GM12873 (cell line): ENCODE measurements at regions not wholly inside any gene's neighbourhood (a gene's known extent, or its start where the extent isn't known, plus 50 kb on each side); places are given as distances from the start of the nearest gene placed in this dataset.

Source experiments
- CTCF ChIP-seq: IDR thresholded peaks from 2 replicates; pipeline ENCODE4 v1.5.1; 2012; ENCODE audit warnings: low read depth, mild to moderate bottlenecking, moderate library complexity, low read length, control low read depth; ENCODE audit not compliant: insufficient read depth; ENCODE audit errors: missing control alignments

GRCh38 chr13:67642657-67643056 lies 412.5 kb upstream of the PCDH9 start:
- TF ChIP-seq CTCF, result no peak

- no peak for TF ChIP-seq CTCF
Measured at GRCh38 chr13:67635754-67636153, 405.6 kb upstream of the PCDH9 start.

DNA sequence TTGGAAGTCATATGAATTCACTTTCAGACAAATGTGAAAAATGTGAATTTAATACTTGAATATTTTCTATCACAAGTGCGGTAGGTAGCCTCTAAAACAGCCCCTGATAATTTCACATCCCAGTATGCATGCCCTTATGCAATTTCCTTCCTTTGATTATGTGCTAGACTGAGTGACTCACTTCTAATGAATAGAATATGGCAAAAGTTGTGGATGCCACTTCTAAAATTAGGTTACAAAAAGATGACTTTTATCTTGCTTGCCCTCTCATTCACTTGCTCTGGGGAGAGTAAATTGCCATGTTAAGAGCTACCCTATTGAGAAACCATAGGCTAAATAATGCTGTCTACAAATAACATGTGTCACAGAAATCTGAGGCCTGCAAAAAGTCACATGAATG lies 402.5 kb upstream of the PCDH9 start:
- no peak for TF ChIP-seq CTCF

- TF ChIP-seq CTCF, result no peak
Measured at GRCh38 chr13:67630640-67631039, 400.5 kb upstream of the PCDH9 start.

- TF ChIP-seq CTCF, result no peak
Measured at GRCh38 chr13:67623630-67624029, 393.5 kb upstream of the PCDH9 start.

DNA sequence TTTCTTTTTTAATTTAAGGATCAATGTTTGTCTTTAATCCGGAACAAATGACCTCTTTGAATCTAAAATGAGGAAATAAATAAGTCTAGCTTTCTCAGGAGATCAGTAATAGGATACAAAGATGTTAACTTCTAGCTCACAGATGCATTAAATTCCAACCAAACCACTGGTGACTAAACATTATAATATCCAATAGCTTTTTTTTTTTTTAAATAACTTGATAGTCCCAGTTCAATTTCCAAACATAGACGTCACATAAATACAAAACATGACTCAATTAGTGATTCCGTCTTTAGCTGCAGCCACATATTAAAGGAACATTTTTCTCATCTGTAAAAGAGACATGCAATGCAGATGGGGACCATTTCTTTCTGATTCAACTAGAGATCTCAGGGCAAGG lies 390.5 kb upstream of the PCDH9 start:
- no peak for TF ChIP-seq CTCF

GRCh38 chr13:67619995-67620380 lies 389.9 kb upstream of the PCDH9 start:
- TF ChIP-seq CTCF, result no peak
